HUDEP-2 (cell line): ENCODE measurements at regions not wholly inside any gene's neighbourhood (a gene's known extent, or its start where the extent isn't known, plus 50 kb on each side); places are given as distances from the start of the nearest gene placed in this dataset.

Source experiments
- DNase-seq, 76 experiments: peaks; one replicate each; lab custom pipeline; 2025; ENCODE audit not compliant: unreplicated experiment in 76 of 76; lab: John Stamatoyannopoulos, UW

GRCh38 chr5:96247708-96248107, 185.3 kb downstream of the PCSK1 start:
- no peak for DNase-seq

- no peak for DNase-seq
Measured at GRCh38 chr5:96247097-96247701, 185.8 kb downstream of the PCSK1 start.

GRCh38 chr5:96245140-96246091, 187.6 kb downstream of the PCSK1 start:
- no peak for DNase-seq

- no peak for DNase-seq
Measured at GRCh38 chr5:96244696-96245095, 188.4 kb downstream of the PCSK1 start.

- no peak for DNase-seq
Measured at GRCh38 chr5:96243862-96244261, 189.2 kb downstream of the PCSK1 start.

- no peak for DNase-seq
Measured at GRCh38 chr5:96243203-96243602, 189.8 kb downstream of the PCSK1 start.

- no peak for DNase-seq
Measured at GRCh38 chr5:96242571-96242970, 190.5 kb downstream of the PCSK1 start.

GRCh38 chr5:96236831-96237230, 196.2 kb downstream of the PCSK1 start:
- no peak for DNase-seq

GRCh38 chr5:96236051-96236450, 197.0 kb downstream of the PCSK1 start:
- DNase-seq = no peak

- no peak for DNase-seq
Measured at GRCh38 chr5:96235008-96235910, 197.8 kb downstream of the PCSK1 start.

GRCh38 chr5:96232602-96233001, 200.4 kb downstream of the PCSK1 start:
- no peak for DNase-seq

GRCh38 chr5:96229188-96229587, 203.9 kb downstream of the PCSK1 start:
- DNase-seq = no peak

- DNase-seq = no peak
Measured at GRCh38 chr5:96228408-96228807, 204.6 kb downstream of the PCSK1 start.

- no peak for DNase-seq
Measured at GRCh38 chr5:96227957-96228356, 205.1 kb downstream of the PCSK1 start.

GRCh38 chr5:96226941-96227552, 206.0 kb downstream of the PCSK1 start:
- DNase-seq = no peak

GRCh38 chr5:96222129-96222528, 210.9 kb downstream of the PCSK1 start:
- DNase-seq = no peak

GRCh38 chr5:96220610-96221390, 212.2 kb downstream of the PCSK1 start:
- DNase-seq = no peak

GRCh38 chr5:96219580-96220281, 213.3 kb downstream of the PCSK1 start:
- no peak for DNase-seq

GRCh38 chr5:96218653-96219052, 214.4 kb downstream of the PCSK1 start:
- no peak for DNase-seq
